Heart left ventricle (tissue), 13 donors: ENCODE measurements at regions not wholly inside any gene's neighbourhood (a gene's known extent, or its start where the extent isn't known, plus 50 kb on each side); places are given as distances from the start of the nearest gene placed in this dataset.

ENCODE experiments used
- POLR2A ChIP-seq, 2 donors: fragments of 450-650 bp; IDR thresholded peaks; one replicate each; pipeline ENCODE4 v1.6.1; 2017; ENCODE audit warnings: antibody characterized with exemption in 2 of 2, mild to moderate bottlenecking in 2 of 2, moderate library complexity in 2 of 2
- TF ChIP-seq, protein P1 (sequence below), 12 donors: fragments of 200-600 bp; sonication (generic) in 4 of 12; IDR thresholded peaks; one replicate each; pipeline versions ENCODE4 v1.5.0 to v1.8.0; 2018 to 2022; ENCODE audit warnings: antibody characterized with exemption in 12 of 12, mild to moderate bottlenecking in 5 of 12
- donor health status: ischemic (EF 13 %, LVEDD 7.1; RV severe dilation, severe dysfunction).
- donor health status: DM: no; HTN: yes; CAD: no.
- donor health status: DM: no; HTN: no; CAD: no.
- donor health status: ischemic (EF 25% LVEDD 6.9; RV normal size, moderate dysfunction).
- donor health status: ischemic (EF 25% LVEDD 5.7; RV mildly dilated, moderate dysfunction).
- donor health status: ischemic (EF 35%, LVEDD 5.7; RV mildly dilated, moderate dysfunction).
- donor health status: nonischemic (EF 11% LVEDD 7.7; RV severe dilation, severe dysfunction).
- donor health status: DM: yes; HTN: yes; CAD: no.
- donor health status: PGD.
- donor health status: ischemic (EF 29% LVEDD 5.4; RV normal size, mild dysfunction).
- donor health status: nonischemic (EF 23%, LVEDD 6.1; RV moderate dilation, normal function).

DNA sequence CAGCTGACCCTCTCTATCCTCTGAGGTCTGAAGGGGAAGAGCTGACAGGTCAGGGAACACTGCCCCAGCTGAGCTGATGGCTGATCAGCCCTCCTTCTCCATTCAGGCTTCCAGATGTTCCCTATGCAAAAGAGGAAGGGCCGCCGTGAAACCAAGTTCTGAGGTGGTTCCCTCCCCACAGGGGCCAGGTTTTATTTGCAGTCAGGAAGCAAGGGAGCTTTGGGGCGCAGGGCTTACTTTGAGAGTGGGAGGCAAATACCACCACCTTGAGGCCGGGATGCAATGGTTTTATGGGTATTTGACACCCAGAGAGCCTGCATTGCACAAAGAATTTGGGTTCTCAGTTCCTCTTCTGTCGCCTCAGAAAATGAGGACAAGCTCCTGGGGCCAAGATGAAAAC, 186.9 kb downstream of the ARRDC4 start:
- TF ChIP-seq, protein P1, sequence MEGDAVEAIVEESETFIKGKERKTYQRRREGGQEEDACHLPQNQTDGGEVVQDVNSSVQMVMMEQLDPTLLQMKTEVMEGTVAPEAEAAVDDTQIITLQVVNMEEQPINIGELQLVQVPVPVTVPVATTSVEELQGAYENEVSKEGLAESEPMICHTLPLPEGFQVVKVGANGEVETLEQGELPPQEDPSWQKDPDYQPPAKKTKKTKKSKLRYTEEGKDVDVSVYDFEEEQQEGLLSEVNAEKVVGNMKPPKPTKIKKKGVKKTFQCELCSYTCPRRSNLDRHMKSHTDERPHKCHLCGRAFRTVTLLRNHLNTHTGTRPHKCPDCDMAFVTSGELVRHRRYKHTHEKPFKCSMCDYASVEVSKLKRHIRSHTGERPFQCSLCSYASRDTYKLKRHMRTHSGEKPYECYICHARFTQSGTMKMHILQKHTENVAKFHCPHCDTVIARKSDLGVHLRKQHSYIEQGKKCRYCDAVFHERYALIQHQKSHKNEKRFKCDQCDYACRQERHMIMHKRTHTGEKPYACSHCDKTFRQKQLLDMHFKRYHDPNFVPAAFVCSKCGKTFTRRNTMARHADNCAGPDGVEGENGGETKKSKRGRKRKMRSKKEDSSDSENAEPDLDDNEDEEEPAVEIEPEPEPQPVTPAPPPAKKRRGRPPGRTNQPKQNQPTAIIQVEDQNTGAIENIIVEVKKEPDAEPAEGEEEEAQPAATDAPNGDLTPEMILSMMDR (IDR thresholded peaks at IDR 0.05), result no peak
- no peak for TF ChIP-seq POLR2A (IDR thresholded peaks at IDR 0.05)
